GM23338 (cell line): ENCODE measurements at regions not wholly inside any gene's neighbourhood (a gene's known extent, or its start where the extent isn't known, plus 50 kb on each side); places are given as distances from the start of the nearest gene placed in this dataset.

Experiments used
- ATAC-seq: fragments of 200-7000 bp; cut with Tn5 transposase; 3 replicates; pipeline ENCODE4 v1.9.1; 2020
- DNase-seq: peaks from one replicate; pipeline ENCODE4 v3.0.0-alpha.2; 2015; ENCODE audit warnings: low spot score
- H2AFZ ChIP-seq: fragments of 200-600 bp; sonication (generic); 2 replicates; pipeline ENCODE4 v1.8.0; 2016; ENCODE audit warnings: antibody characterized with exemption, mild to moderate bottlenecking, moderate library complexity
- H3F3A ChIP-seq: fragments of 200-600 bp; sonication (generic); replicated peaks from 2 replicates; pipeline ENCODE4 v1.8.0; 2017; ENCODE audit warnings: antibody characterized with exemption, mixed run types, low read depth
- H3K27ac ChIP-seq: fragments of 200-600 bp; sonication (generic); 2 replicates; pipeline ENCODE4 v1.6.1; 2016; ENCODE audit warnings: low read depth
- H3K27me3 ChIP-seq: fragments of 200-600 bp; sonication (generic); 2 replicates; pipeline ENCODE4 v1.8.0; 2016; ENCODE audit warnings: mild to moderate bottlenecking, mixed run types, moderate library complexity; ENCODE audit not compliant: insufficient read depth
- H3K36me3 ChIP-seq: fragments of 200-600 bp; sonication (generic); 2 replicates; pipeline ENCODE4 v1.8.0; 2016; ENCODE audit warnings: mild to moderate bottlenecking; ENCODE audit not compliant: insufficient read depth
- H3K4me1 ChIP-seq: fragments of 200-600 bp; sonication (generic); 2 replicates; pipeline ENCODE4 v1.8.0; 2016; ENCODE audit warnings: mild to moderate bottlenecking, moderate library complexity; ENCODE audit not compliant: insufficient read depth
- H3K4me2 ChIP-seq: fragments of 200-600 bp; sonication (generic); 2 replicates; pipeline ENCODE4 v1.7.1; 2017; ENCODE audit warnings: mixed run types
- H3K4me3 ChIP-seq: fragments of 200-600 bp; sonication (generic); 2 replicates; pipeline ENCODE4 v1.6.1; 2016; ENCODE audit warnings: mixed run types
- H3K79me2 ChIP-seq: fragments of 200-600 bp; sonication (generic); replicated peaks from 2 replicates; pipeline ENCODE4 v1.8.0; 2017; ENCODE audit warnings: mild to moderate bottlenecking; ENCODE audit not compliant: insufficient read depth
- H3K9me2 ChIP-seq: fragments of 200-600 bp; sonication (generic); 2 replicates; pipeline ENCODE4 v1.8.0; 2017; ENCODE audit not compliant: insufficient read depth
- H4K20me1 ChIP-seq: fragments of 200-600 bp; sonication (generic); replicated peaks from 2 replicates; pipeline ENCODE4 v1.8.0; 2017; ENCODE audit warnings: mild to moderate bottlenecking; ENCODE audit not compliant: insufficient read depth
- H3K27ac Mint-ChIP-seq: 2 replicates; pipeline ENCODE4 v1.8.0; 2020; ENCODE audit warnings: inconsistent platforms, mild to moderate bottlenecking, moderate library complexity, mixed read lengths
- H3K27me3 Mint-ChIP-seq: 3 replicates; pipeline ENCODE4 v1.8.0; 2022; ENCODE audit warnings: low read depth, mild to moderate bottlenecking, moderate library complexity, mixed read lengths, inconsistent platforms; ENCODE audit not compliant: insufficient read depth, poor library complexity
- H3K36me3 Mint-ChIP-seq: 3 replicates; pipeline ENCODE4 v1.8.0; 2021; ENCODE audit warnings: low read depth, mild to moderate bottlenecking, inconsistent platforms, moderate library complexity, mixed read lengths
- H3K4me1 Mint-ChIP-seq: 3 replicates; pipeline ENCODE4 v1.8.0; 2020; ENCODE audit warnings: mild to moderate bottlenecking, inconsistent platforms, mixed read lengths
- H3K4me3 Mint-ChIP-seq: 3 replicates; pipeline ENCODE4 v1.8.0; 2021; ENCODE audit warnings: moderate library complexity, mild to moderate bottlenecking, inconsistent platforms, mixed read lengths
- H3K9me3 Mint-ChIP-seq: 3 replicates; pipeline ENCODE4 v1.8.0; 2020; ENCODE audit warnings: moderate library complexity, mild to moderate bottlenecking, inconsistent platforms, mixed read lengths
- CREB1 ChIP-seq: fragments of 250-450 bp; sonication (Bioruptor Pico); IDR thresholded peaks from 2 replicates; pipeline ENCODE4 v1.5.0; 2020; ENCODE audit warnings: low read depth, mild to moderate bottlenecking, moderate library complexity
- CTCF ChIP-seq, 2 experiments: fragments of 200-600 bp in 1 of 2; sonication (generic) in 1 of 2; conservative IDR thresholded peaks; 2 replicates each; pipeline versions ENCODE4 v1.5.1 to v1.6.1; 2016 to 2017; ENCODE audit warnings: antibody characterized with exemption in 2 of 2, low read depth in 2 of 2, mild to moderate bottlenecking in 2 of 2, moderate library complexity in 1 of 2
- ETS1 ChIP-seq: IDR thresholded peaks from 2 replicates; pipeline ENCODE4 v1.6.1; 2016; ENCODE audit warnings: antibody characterized with exemption
- EZH2 ChIP-seq: fragments of 200-600 bp; sonication (generic); IDR thresholded peaks from one replicate; pipeline ENCODE4 v1.8.0; 2017; ENCODE audit warnings: antibody characterized with exemption, mild to moderate bottlenecking, low read depth; ENCODE audit not compliant: unreplicated experiment
- EZH2phosphoT487 ChIP-seq: fragments of 200-600 bp; sonication (generic); IDR thresholded peaks from one replicate; pipeline ENCODE4 v1.8.1; 2018; ENCODE audit warnings: antibody characterized with exemption; ENCODE audit not compliant: unreplicated experiment
- JUNB ChIP-seq: IDR thresholded peaks from one replicate; pipeline ENCODE4 v1.6.1; 2016; ENCODE audit warnings: antibody characterized with exemption; ENCODE audit not compliant: unreplicated experiment
- NANOG ChIP-seq: IDR thresholded peaks from 2 replicates; pipeline ENCODE4 v1.6.1; 2016; ENCODE audit warnings: antibody characterized with exemption, borderline replicate concordance
- POLR2AphosphoS5 ChIP-seq: IDR thresholded peaks from 2 replicates; pipeline ENCODE4 v1.6.1; 2016; ENCODE audit warnings: antibody characterized with exemption, low read depth
- REST ChIP-seq: IDR thresholded peaks from one replicate; pipeline ENCODE4 v1.6.1; 2018; ENCODE audit warnings: antibody characterized with exemption; ENCODE audit not compliant: unreplicated experiment
- STAT1 ChIP-seq: IDR thresholded peaks from one replicate; pipeline ENCODE4 v1.6.1; 2016; ENCODE audit warnings: antibody characterized with exemption; ENCODE audit not compliant: unreplicated experiment
- ZNF331 ChIP-seq: fragments of 250-450 bp; sonication (Bioruptor Pico); IDR thresholded peaks from 2 replicates; pipeline ENCODE4 v1.5.0; 2020; ENCODE audit warnings: low read depth, mild to moderate bottlenecking, moderate library complexity

GRCh38 chr6:8743170-8743745, 307.9 kb upstream of the SLC35B3 start:
- Histone ChIP-seq H3K36me3 (no peaks in the 10 kb centered on the region), H3F3A (no peaks in the 10 kb centered on the region), H3K27ac (no peak overlapping the region), H3K4me1 (no peaks in the 10 kb centered on the region), H3K4me2 (no peak overlapping the region), H3K79me2 (no peaks in the 10 kb centered on the region), H2AFZ (peak overlapping the region; percentile 9; the same call in 1 of the 2 replicates), H4K20me1 (no peaks in the 10 kb centered on the region), H3K4me3 (no peak overlapping the region), H3K27me3 (no peaks in the 10 kb centered on the region), H3K9me2 (no peaks in the 10 kb centered on the region)
- Mint-ChIP-seq H3K27ac (no peak overlapping the region), H3K4me3 (no peak overlapping the region), H3K36me3 (no peaks in the 10 kb centered on the region), H3K9me3 (no peaks in the 10 kb centered on the region; the same call in 2 of the 3 replicates), H3K4me1 (no peaks in the 10 kb centered on the region), H3K27me3 (peaks cover 4% of the 10 kb centered on the region)
- TF ChIP-seq CTCF (conservative IDR thresholded peaks at IDR 0.05; ENCODE audit: low read depth in 2 of 2) (peak in 1 of 2 experiments; percentile 22; a peak in 1 of 4 replicates), CREB1 (CRISPR knock-in tag) (no peak)
- ATAC-seq (no peak), DNase-seq (no peak)

GRCh38 chr6:8739454-8739853, 304.1 kb upstream of the SLC35B3 start:
- no peaks in the 10 kb centered on the region for H3K9me2 ChIP-seq
- H3K4me3 ChIP-seq: no peak overlapping the region
- DNase-seq (no peak), ATAC-seq (no peak)
- no peaks in the 10 kb centered on the region for H3K4me1 ChIP-seq
- no peak overlapping the region for H2AFZ ChIP-seq
- no peaks in the 10 kb centered on the region for H3K79me2 ChIP-seq
- H3K27me3 Mint-ChIP-seq: peaks cover under 1% of the 10 kb centered on the region
- no peak overlapping the region for H3K4me3 Mint-ChIP-seq
- no peaks in the 10 kb centered on the region; the same call in 2 of the 3 replicates for H3K9me3 Mint-ChIP-seq
- H4K20me1 ChIP-seq: no peaks in the 10 kb centered on the region
- no peaks in the 10 kb centered on the region for H3K36me3 ChIP-seq
- no peaks in the 10 kb centered on the region for H3K27me3 ChIP-seq
- no peak overlapping the region for H3K27ac ChIP-seq
- H3K27ac Mint-ChIP-seq: no peak overlapping the region
- no peaks in the 10 kb centered on the region for H3F3A ChIP-seq
- H3K4me1 Mint-ChIP-seq: no peaks in the 10 kb centered on the region
- H3K36me3 Mint-ChIP-seq: no peaks in the 10 kb centered on the region
- H3K4me2 ChIP-seq: no peak overlapping the region
- no peak for TF ChIP-seq STAT1
- TF ChIP-seq EZH2: no peak
- TF ChIP-seq ETS1: no peak
- TF ChIP-seq CREB1 (CRISPR knock-in tag): no peak
- no peak for TF ChIP-seq NANOG
- TF ChIP-seq CTCF (conservative IDR thresholded peaks at IDR 0.05; ENCODE audit: low read depth in 2 of 2): no peak
- TF ChIP-seq JUNB: no peak
- TF ChIP-seq ZNF331: no peak
- no peak for TF ChIP-seq POLR2AphosphoS5
- no peak for TF ChIP-seq EZH2phosphoT487
- no peak for TF ChIP-seq REST
